ENCODE measurements at regions not wholly inside any gene's neighbourhood (a gene's known extent, or its start where the extent isn't known, plus 50 kb on each side); places are given as distances from the start of the nearest gene placed in this dataset.
"Not testable (repeated sequence)": the region's sequence is repeated elsewhere in the genome, so short reads cannot be mapped to it uniquely, and the experiment has no call there.

GRCh38 chr7:94314413-94315410 is 80.0 kb upstream of the COL1A2 start:
- no peak for DNase-seq (ENCODE audit: low read depth)

GRCh38 chr7:94321138-94321537 is 73.6 kb upstream of the COL1A2 start:
- DNase-seq (ENCODE audit: low read depth): not testable (repeated sequence)

- no peak for DNase-seq (ENCODE audit: low read depth)
These were observed 70.9 kb upstream of the COL1A2 start for GRCh38 chr7:94323844-94324243.

DNA sequence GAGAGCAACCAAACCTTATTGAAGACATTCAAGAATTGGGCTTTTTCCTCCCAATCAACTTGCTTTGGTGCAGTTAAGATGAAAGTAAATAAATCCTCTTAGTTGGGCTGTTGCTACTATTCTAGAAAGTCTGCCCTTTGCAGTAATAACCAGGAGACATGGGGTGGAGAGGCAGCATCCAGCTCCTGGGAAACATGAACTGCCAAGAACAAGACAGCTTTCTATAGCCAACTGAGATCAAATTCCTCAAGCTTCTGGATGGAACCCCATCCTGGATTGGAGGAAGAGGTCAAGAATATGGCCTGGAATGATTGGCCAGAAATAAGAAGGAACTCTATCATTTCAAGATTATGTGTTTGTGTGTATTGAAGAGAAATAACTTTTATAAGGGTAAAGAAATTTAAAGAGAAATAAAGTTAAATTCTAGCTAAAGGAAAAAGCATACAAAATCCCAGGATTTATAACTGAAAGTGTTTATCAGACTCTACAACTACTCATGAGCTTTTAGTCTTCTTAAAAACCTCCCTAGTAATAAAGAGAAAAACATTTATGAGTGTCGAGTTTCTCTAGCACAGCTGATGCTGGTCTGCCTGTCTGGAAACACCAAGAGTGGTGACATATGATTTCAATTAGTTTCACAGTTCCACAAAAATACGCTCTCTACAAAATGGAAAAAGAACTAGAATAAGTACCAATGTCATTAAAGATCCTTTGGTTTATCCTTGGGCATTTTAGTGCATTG is 70.1 kb upstream of the COL1A2 start:
- no peak for DNase-seq (ENCODE audit: low read depth)

DNA sequence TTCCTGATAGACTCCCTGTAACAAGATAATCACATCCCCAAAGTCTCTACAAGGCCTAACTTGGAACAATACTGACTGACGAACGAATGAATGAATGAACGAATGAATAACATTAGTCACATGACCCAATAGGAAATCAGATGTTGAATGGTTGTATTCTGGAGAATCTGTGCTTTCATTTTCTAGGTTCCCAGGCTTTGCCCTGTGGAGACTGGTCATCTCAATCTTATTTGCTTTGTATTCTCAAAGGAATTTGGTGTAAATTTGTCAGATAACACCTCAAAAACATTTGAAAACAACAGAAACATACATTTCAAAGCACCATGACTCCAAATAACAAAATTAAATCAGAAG is 69.6 kb upstream of the COL1A2 start:
- no peak for DNase-seq (ENCODE audit: low read depth)

GRCh38 chr7:94330269-94331020 is 64.2 kb upstream of the COL1A2 start:
- DNase-seq (ENCODE audit: low read depth): no peak

GRCh38 chr7:94332571-94332970 is 62.1 kb upstream of the COL1A2 start:
- DNase-seq (ENCODE audit: low read depth): no peak

GRCh38 chr7:94333810-94334209 is 60.9 kb upstream of the COL1A2 start:
- no peak for DNase-seq (ENCODE audit: low read depth)

DNA sequence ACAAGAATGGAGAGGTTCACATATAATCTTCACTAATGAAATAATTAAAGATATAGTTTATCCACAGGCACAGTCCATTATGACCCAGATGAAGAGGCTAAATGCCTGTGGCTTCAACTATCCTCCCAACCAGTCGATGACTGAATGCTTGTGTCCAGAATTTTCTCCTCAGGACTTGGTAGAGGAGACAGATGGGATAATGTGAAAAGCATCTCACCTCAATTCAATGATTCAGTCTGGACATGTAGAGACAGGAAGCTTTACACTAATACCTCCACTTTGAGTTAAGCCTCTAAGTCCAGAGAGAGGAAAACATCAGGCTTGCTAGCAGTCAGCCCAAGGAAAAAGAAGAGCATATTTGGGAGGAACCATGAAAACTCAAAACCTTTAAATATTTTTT is 59.1 kb upstream of the COL1A2 start:
- no peak for DNase-seq (ENCODE audit: low read depth)

- no peak for DNase-seq (ENCODE audit: low read depth)
These were observed 58.7 kb upstream of the COL1A2 start for GRCh38 chr7:94336009-94336408.

- DNase-seq (ENCODE audit: low read depth): no peak
These were observed 55.7 kb upstream of the COL1A2 start for GRCh38 chr7:94338921-94339371.

- no peak for DNase-seq (ENCODE audit: low read depth)
These were observed 49.9 kb upstream of the COL1A2 start for GRCh38 chr7:94344826-94345225.
